Skeletal muscle cell (primary cell): ENCODE measurements at regions not wholly inside any gene's neighbourhood (a gene's known extent, or its start where the extent isn't known, plus 50 kb on each side); places are given as distances from the start of the nearest gene placed in this dataset.

Experiments
- DNase-seq: peaks from one replicate; pipeline ENCODE4 v3.0.0-alpha.2; 2010; ENCODE audit warnings: low read depth
- H3K4me3 ChIP-seq: 2 replicates; pipeline ENCODE4 v1.5.1; 2011; ENCODE audit warnings: low read depth, mild to moderate bottlenecking, control low read depth, low read length, moderate library complexity

DNA sequence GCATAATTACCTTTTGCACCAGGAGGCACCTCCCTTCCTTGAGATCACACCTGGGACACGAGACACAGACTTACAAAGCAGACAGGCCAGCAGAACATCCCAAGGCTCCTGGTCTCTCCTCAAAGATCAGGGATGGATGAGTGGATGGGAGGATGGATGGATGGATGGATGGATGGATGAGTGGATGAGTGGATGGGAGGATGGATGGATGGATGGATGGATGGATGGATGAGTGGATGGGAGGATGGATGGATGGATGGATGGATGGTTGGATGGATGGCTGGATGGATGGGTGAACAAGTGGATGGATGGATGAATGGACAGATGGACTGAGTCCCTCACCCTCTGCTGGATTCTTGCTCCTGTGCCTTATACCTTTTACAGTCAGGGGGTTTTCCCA lies 364.0 kb downstream of the BCOR start:
- no peak overlapping the region for H3K4me3 ChIP-seq
- DNase-seq: no peak

- no peak for DNase-seq
- no peak overlapping the region for H3K4me3 ChIP-seq
These were observed 363.5 kb downstream of the BCOR start for GRCh38 chrX:39734174-39734776.

DNA sequence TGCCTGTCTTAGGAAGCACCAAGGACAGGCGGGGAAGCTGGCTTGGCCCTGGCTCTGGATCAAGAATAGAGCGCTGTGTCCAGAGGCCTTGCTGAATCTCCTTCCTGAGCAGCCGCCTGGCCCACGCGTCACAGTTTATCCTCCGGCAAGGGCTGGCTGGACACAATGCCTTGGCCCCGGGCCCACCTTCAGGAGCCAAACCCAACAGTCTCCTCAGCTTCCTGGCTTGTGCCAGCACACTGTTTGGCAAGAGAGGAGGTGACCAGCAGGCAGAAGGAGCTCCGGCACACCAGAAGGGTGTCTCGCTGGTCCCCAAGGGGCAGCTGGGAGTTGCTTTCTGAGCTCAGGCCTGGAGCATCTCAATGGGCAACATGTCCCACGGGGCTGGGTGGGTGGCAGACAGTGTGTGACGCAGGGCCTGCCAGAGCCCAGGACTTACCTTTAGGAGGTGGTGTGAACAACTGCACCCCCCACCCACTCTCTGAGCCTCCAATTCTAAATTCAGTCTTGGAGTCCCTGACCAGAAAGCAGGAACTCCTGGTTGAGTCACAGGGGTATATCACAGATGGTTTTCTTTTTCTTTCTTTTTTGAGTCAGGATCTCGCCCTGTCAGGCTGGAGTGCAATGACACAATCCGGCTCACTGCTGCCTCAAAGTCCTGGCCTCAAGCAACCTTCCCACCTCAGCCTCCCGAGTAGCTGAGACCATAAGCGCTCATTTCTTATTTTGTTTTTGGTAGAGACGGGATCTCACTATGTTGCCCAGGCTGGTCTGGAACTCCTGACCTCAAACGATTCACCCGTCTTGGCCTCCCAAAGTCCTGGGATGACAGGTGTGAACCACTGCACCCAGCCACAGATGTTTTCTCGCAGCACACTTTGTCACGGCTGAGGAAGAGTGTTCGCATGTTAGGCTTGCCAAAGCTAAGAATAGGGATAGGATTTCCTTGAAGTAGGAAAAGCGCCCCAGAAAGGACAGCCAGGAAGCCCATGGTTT lies 361.2 kb downstream of the BCOR start:
- peak; percentile 70 for DNase-seq
- no peak overlapping the region for H3K4me3 ChIP-seq

GRCh38 chrX:39739585-39739984 lies 358.2 kb downstream of the BCOR start:
- DNase-seq: no peak
- H3K4me3 ChIP-seq: no peak overlapping the region

DNA sequence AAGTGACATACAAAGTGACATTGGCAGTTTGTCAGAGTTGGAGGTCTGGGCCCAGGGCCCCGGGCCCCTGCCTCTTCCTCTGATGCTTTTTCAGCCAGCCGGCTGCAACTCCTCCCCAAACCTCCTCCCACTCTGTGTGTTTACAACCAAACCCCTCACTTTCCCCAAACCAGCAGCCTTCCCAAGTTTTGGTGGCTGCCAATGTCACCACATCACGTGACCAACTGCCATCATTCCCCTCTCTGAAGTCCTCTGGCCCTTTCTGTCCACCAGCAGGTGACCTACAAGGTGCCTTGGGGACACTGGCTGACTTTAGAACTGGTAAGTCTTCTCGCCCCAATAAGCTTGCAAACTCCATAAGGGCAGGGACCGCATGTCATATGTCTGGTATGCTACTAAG lies 357.7 kb downstream of the BCOR start:
- H3K4me3 ChIP-seq: no peak overlapping the region
- DNase-seq: no peak

- no peak for DNase-seq
These were observed 355.9 kb downstream of the BCOR start for GRCh38 chrX:39741904-39742303.

DNA sequence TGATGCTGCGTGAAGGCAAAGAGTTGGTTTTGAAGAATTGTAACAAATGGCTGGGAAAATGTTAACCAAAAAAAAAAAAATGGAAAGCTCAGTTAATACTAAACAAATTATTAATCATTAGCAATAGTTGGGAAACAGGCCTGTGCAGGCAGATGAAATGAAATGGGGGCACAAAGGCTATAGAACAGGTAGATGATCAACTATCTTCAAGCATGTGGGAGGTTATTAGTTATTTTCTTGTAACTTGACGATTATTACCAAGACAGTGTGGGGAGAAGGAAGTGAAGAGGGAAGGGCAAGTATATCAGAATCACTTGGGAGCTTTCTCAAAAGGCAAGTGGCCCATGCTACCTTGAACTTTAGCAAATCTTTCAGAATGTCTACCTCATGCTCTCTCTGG lies 351.9 kb downstream of the BCOR start:
- H3K4me3 ChIP-seq: no peak overlapping the region
- no peak for DNase-seq

More at GRCh38 chrX:39741904-39742303, 355.9 kb downstream of the BCOR start:
- H3K4me3 ChIP-seq: no peak overlapping the region

GRCh38 chrX:39749135-39749534 lies 348.6 kb downstream of the BCOR start:
- DNase-seq: no peak
- H3K4me3 ChIP-seq: no peak overlapping the region

DNA sequence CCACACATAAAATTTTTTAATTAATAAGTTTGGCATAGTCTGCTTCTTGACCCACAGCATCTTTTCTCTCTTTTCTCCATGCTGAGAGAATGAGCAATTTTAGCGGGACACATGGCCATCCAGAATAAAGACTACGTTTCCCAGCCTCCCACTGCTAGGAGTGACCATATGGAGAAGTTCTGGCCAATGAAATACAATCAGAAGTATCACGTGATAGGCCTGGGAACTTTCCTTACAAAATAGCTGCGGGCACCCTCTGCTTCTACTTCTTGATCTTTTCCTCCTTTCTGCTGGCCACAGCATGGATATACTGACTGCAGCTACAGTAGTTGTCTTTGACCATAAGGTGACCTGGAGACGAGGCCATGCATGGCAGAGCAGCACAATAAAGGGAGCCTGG lies 348.0 kb downstream of the BCOR start:
- H3K4me3 ChIP-seq: no peak overlapping the region
- no peak for DNase-seq

GRCh38 chrX:39750256-39750790 lies 347.4 kb downstream of the BCOR start:
- DNase-seq: no peak
- H3K4me3 ChIP-seq: no peak overlapping the region

DNA sequence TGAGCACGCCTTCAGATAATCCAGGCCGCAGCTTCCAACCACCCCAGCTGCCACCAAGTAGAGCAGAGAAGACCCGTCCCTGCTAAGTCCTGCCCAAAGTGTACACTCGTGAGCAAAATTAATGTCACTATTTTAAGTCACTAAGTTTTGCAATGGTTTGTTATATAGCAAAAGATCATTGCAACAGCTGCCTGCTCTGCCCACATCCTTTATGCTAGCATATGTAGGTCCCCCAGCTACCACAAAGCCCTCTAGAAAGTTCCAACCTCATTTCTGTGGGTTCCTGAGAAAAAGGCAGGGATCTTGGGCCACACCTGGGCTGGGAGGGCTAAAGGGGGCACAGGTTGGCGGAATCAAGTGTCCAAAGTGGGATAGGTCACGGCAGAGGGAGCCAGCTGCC lies 346.9 kb downstream of the BCOR start:
- H3K4me3 ChIP-seq: no peak overlapping the region
- DNase-seq: no peak

- DNase-seq: no peak
- H3K4me3 ChIP-seq: no peak overlapping the region
These were observed 344.9 kb downstream of the BCOR start for GRCh38 chrX:39752815-39753214.

DNA sequence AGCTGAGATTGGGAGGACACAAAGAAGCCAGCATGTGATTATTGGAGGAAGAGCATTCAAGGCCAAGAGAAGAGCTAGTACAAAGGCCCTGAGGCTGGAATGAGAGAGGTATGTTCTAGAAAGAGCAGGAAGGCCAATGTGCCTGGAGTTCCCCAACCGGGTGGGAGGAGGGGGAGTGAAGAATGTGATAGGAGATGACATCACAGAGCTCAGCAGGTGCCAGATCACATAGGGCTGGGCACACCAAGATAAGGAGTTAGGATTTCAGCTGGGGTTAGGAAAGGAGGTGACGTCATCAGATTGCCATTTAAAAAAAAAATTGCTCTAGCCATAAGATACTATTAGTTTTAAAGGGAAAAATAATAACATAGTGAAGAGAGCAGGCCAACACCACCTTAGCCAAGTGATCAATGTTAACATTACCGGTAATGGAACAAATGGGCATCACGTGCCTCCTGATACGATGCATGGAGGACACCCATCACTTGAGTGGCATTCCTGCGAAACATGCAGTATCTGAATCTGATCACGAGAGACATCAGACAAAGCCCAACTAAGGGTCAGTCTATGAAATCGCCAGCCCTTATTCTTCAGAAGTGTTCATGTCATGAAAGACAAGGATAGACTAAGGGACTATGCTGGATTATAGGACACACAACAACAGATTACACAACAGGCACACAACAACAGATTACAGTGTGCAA lies 344.3 kb downstream of the BCOR start:
- H3K4me3 ChIP-seq: no peak overlapping the region
- no peak for DNase-seq

DNA sequence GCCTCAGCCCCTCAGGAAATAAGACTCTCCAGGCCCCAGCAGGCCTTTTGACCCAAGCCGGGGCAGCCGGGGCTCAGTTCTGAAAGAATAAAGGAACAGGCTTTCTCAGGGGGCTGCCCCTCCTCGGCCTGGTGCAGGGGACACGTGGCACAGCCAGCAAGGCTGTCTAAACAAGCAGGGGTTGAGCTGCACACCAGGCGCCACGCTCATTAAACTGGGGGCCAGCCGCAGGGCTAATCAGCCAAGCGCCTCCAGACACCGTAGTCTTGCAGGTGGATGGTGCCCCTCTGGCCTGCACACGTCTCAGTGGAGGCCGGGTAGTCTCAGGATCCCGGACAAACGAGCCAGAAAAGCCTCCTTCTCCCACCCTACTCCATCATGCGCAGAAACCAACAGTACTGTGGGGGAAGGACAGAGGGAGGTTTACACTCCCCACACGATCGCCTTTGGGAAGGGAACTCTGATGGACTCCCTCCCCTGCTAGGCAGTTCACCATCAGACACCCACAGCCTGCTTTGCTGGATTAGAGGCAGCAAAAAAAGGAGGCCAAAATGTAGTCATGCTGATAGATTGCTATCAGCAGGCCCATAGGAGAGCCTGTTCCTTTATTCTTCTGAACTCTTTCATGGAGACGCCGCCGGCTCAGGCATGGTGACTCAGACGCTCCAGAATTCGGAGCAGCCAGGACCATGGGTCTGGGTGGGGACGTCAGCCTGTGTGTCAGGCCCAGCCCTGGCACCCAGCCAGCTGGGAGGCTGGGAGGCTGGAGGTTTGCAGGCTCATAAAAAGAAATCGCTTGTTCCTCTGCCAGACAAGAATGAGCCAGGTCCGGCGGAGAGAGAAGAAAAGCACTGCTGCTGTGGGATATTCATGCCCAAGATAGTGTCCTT lies 342.4 kb downstream of the BCOR start:
- H3K4me3 ChIP-seq: no peak overlapping the region
- DNase-seq: peak; percentile 90

- DNase-seq: no peak
- no peak overlapping the region for H3K4me3 ChIP-seq
These were observed 341.5 kb downstream of the BCOR start for GRCh38 chrX:39756086-39756883.

GRCh38 chrX:39757971-39758370 lies 339.8 kb downstream of the BCOR start:
- DNase-seq: no peak

DNA sequence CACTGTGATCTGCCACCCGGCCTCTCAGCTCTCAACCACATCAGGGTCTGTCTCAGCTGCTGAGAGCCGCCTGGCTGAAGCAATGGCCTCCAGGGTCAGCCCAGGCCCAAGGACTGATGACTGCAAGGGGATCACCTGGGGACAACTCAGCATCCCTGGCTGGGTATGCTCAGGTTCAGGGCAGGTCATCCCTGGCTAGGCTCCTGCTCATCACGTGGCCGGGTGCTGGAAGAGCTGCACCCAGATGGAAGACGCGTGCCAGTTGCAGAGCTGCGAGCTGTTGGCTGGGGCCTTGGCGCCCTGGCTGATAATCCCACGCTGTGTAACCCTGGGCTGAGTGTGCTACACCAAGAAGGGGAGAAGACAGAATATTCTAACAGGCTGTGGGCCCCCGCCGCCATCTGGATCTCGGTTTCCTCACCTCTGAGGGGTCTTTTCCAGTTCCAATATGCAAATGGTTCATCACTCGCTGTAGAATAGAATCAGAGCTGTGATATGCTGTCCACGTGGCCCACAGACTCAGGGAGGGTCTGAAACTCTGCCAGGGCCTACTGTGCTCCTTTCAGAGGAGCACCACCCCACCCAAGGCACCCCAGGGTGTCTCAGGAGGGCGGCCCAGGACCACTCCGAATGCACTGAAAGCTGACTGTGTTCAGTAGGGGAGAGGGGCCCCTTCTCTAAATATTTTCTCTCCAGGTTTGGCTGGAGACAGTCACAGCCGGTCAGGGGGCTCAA lies 338.8 kb downstream of the BCOR start:
- no peak for DNase-seq
- no peak overlapping the region for H3K4me3 ChIP-seq

More at GRCh38 chrX:39757971-39758370, 339.8 kb downstream of the BCOR start:
- H3K4me3 ChIP-seq: no peak overlapping the region
